LNCAP (cell line): ENCODE measurements at regions not wholly inside any gene's neighbourhood (a gene's known extent, or its start where the extent isn't known, plus 50 kb on each side); places are given as distances from the start of the nearest gene placed in this dataset.

Experiments used
- TF ChIP-seq, protein P1 (sequence below): fragments of 450-650 bp; IDR thresholded peaks from 2 replicates; pipeline ENCODE4 v1.5.1; 2017; ENCODE audit warnings: mild to moderate bottlenecking

DNA sequence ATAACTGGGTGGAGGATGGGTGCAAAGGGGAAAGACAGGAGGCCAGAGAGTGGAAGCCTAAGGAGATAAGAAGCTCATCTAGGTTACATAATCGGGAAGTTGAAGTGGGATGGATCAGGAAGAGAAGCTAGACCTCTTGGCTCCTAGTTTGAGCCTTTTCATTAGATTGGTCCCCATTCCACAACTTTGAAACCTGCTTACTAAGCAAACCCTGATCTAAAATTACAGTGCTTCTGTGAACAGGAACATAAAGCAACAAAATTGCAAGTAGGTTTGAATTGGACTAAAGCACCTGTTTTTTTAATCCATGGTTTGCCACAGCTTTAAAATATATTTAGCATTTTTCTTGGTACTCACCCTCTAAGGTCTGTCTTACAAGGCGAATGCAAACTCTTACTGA, 80.4 kb upstream of the EED start:
- TF ChIP-seq, protein P1, sequence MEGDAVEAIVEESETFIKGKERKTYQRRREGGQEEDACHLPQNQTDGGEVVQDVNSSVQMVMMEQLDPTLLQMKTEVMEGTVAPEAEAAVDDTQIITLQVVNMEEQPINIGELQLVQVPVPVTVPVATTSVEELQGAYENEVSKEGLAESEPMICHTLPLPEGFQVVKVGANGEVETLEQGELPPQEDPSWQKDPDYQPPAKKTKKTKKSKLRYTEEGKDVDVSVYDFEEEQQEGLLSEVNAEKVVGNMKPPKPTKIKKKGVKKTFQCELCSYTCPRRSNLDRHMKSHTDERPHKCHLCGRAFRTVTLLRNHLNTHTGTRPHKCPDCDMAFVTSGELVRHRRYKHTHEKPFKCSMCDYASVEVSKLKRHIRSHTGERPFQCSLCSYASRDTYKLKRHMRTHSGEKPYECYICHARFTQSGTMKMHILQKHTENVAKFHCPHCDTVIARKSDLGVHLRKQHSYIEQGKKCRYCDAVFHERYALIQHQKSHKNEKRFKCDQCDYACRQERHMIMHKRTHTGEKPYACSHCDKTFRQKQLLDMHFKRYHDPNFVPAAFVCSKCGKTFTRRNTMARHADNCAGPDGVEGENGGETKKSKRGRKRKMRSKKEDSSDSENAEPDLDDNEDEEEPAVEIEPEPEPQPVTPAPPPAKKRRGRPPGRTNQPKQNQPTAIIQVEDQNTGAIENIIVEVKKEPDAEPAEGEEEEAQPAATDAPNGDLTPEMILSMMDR: no peak

DNA sequence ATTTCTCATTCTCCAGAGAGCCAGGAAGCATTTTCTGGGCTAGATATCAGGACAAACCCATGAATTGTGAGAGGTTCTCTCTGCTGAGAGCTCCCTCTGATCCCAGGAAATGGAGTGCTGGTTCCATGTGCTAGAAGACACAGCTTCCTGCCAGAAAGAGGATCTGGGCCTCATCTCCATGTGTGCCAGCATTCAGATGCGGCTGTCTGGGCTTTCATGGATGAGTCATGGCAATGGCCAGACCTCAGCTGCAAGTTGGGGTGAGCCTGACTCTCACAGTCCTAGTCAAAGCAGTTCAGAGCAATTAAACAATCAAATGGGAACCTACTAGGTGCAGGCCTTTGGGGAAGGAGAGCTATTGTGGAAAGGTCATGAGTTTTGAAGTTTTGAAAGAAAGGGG, 82.3 kb upstream of the EED start:
- TF ChIP-seq, protein P1: no peak

DNA sequence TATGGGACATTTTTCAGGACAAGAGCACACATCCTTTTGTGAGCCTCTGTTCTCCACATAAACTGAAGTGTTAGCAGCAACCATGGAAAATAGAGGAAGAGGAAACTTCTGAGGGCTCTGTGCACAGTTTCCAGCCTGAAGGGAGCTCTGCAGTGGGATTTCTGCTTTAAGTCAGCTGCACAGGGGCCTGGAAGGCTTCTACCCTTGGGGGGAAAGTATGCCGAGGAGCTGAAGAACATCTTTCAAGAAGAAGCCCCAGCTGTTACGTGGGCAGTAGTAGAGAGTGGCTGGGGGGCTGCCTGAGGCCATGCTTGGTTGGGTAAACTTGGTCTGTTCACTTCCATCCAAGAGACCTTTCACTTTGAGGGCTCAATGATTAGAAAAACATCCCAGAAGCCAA, 82.7 kb upstream of the EED start:
- TF ChIP-seq, protein P1: no peak

DNA sequence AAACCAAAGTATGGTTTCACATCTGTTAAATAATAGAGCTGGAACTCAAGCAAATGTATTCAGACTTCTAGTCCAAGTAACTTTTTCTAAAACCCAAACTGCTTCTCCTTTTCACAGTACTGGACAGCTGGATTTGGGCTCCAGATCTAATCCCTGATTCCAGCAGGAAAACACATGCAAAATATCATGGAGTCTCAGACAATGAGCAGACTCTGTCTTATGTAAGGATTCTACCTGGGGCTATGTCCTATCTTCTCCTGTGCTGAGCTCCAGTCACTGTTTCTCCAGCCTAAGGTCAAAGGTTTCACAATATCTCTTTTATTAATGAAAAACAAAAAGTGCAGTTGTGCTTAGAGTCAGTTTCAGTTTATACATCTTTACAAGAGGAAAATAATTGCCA, 83.2 kb upstream of the EED start:
- TF ChIP-seq, protein P1: no peak

DNA sequence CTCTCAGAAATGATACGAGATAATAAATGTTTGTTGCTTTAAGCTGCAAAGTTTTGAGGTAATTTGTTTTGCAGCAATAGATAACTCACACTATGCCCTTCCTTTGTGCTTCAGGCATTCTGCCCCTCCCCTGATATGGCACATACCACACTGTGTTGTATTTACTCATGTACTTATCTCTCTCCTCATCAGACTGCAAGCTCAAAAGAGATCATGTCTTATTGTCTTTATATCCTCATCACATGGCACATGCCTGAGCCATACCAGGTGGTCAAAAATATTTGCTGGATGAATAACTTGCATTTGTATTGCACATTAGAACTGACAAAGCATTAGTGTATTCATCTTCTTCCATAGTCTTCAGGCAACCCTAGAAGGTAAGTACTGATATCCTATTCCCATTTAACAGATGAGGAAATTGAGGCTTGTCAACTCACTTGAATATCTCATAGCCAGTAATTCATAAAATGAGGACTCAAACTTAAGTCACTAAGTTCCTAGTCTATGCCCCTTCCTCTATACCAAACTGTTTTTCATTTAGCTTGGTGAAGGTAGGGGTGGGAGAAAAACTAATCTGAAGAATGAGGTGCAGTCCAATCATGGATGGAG, 83.9 kb upstream of the EED start:
- TF ChIP-seq, protein P1: no peak

GRCh38 chr11:86159581-86159891, 85.0 kb upstream of the EED start:
- TF ChIP-seq, protein P1: no peak

DNA sequence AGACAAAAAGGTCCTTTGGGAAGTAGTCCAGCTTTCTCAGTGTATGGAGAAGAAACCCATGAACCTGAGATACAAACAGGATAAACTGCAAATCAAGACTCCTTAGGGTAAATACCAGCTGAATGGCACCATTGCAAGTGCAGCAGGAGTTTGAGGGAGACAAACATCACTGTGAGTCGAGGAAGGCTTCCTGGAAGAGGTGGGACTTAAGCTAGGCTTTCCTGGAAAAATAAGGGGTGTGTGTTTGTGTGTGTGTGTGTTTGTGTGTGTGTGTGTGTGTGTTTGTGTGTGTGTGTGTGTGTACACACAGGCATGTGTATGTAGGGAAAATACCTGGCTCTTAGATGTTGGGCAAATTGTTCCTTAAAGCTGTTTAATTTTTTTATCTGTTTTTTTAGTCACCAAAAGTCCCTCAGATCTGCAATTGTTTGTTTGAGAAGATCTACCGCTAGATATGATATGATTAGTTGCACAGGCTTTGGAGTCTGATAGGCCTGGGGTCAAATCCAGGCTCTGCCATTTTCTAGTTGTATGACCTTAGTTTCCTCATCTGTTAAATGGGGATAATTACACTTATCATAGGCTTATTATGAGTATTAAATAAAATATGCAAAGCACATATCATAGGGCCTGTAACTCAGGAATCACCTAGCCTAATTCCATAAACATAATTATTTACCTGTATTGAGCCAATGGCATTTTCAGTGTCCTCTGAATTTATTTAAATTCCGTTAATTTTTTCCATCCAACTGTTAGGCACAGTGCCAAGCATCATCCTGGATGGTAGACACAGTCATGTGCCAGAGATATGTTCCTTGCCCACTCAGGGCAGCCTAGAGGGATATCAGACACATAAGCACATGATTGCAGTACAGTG, 85.6 kb upstream of the EED start:
- TF ChIP-seq, protein P1: no peak
